Epithelial cell of esophagus (primary cell): ENCODE measurements at regions not wholly inside any gene's neighbourhood (a gene's known extent, or its start where the extent isn't known, plus 50 kb on each side); places are given as distances from the start of the nearest gene placed in this dataset.
"Not testable (repeated sequence)": the region's sequence is repeated elsewhere in the genome, so short reads cannot be mapped to it uniquely, and the experiment has no call there.

Source experiments
- DNase-seq: peaks from one replicate; pipeline ENCODE4 v3.0.0; 2010; ENCODE audit warnings: low read depth
- H3K4me3 ChIP-seq: 2 replicates; pipeline ENCODE4 v1.5.1; 2011; ENCODE audit warnings: mild to moderate bottlenecking, low read length, control low read depth
- TF ChIP-seq, protein P1 (sequence below): IDR thresholded peaks from 2 replicates; pipeline ENCODE4 v1.5.1; 2011; ENCODE audit warnings: low read depth, mild to moderate bottlenecking, low read length, control low read depth, inconsistent platforms; ENCODE audit not compliant: insufficient read depth; ENCODE audit errors: missing control alignments

DNA sequence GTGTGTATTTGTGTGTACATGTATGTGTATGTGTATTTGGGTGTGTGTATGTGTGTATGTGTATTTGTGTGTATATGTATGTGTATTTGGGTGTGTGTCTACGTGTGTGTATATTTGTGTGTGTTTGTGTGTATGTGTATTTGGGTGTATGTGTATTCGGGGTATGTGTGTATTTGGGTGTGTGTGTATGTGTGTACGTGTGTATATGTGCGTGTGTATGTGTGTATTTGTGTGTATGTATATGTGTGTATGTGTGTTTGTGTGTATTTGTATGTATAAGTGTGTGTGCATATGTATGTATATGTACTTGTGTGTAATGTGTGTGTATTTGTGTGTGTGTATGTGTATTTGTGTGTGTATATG is 62.0 kb downstream of the HAPSTR1 start:
- H3K4me3 ChIP-seq: no peak overlapping the region
- DNase-seq: no peak
- TF ChIP-seq, protein P1, sequence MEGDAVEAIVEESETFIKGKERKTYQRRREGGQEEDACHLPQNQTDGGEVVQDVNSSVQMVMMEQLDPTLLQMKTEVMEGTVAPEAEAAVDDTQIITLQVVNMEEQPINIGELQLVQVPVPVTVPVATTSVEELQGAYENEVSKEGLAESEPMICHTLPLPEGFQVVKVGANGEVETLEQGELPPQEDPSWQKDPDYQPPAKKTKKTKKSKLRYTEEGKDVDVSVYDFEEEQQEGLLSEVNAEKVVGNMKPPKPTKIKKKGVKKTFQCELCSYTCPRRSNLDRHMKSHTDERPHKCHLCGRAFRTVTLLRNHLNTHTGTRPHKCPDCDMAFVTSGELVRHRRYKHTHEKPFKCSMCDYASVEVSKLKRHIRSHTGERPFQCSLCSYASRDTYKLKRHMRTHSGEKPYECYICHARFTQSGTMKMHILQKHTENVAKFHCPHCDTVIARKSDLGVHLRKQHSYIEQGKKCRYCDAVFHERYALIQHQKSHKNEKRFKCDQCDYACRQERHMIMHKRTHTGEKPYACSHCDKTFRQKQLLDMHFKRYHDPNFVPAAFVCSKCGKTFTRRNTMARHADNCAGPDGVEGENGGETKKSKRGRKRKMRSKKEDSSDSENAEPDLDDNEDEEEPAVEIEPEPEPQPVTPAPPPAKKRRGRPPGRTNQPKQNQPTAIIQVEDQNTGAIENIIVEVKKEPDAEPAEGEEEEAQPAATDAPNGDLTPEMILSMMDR: no peak

DNA sequence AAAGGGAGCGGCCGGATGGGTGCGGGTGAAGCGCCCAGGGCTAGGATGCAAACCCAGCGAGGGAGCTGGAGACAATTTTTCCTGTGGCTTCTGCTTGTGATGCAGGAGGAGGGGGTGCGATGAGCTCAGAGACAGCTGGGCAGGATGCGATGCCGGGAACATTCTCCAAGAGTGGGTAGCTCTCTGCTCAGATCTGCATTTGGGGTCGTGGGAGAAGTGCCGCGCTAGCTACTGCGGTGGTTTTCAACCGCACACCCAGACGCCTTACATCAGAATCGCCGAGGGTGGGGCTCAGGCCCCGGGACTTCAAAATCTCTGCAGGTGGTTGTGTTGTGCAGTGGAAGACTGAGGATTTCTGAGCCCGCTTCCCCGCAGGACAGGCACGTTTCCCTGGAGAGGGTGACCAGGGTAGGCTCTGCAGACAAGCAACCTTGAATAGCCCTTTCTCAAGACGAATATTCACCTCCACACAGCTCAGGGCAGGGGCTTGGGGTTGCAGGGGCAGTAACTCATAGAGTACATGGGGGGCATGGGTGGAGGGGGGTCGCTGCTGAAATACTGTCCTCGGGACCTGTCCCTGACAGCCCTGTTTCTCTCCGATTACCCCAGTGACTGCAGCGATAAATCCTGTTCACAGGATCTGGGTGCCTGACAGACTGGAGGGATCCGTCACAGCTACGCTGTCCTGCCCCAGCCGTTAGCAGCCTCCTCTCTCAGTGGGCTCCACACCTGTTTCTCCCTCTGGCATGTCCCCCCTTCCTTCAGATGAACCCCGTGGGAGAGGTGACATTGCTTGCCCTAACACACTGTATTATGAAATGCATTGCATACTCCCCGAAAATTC is 63.3 kb downstream of the HAPSTR1 start:
- H3K4me3 ChIP-seq: no peak overlapping the region
- TF ChIP-seq, protein P1: no peak
- no peak for DNase-seq

DNA sequence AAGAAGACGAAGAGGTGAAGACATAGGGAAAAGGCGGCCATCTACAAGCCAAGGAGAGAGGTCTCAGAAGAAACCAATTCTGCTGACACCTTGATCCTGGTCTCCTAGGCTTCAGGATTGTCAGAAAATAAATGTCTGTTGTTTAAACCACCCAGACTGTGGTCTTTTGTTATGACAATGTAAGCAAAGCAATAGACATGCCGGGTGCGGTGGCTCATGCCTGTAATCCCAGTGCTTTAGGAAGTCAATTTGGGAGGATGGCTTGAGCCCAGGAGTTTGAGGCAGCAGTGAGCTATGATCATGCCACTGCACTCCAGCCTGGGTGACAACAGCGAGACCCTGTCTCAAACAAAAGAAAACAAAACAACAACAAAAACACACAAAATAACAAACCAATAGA is 64.4 kb downstream of the HAPSTR1 start:
- no peak for DNase-seq
- TF ChIP-seq, protein P1: no peak
- H3K4me3 ChIP-seq: no peak overlapping the region

DNA sequence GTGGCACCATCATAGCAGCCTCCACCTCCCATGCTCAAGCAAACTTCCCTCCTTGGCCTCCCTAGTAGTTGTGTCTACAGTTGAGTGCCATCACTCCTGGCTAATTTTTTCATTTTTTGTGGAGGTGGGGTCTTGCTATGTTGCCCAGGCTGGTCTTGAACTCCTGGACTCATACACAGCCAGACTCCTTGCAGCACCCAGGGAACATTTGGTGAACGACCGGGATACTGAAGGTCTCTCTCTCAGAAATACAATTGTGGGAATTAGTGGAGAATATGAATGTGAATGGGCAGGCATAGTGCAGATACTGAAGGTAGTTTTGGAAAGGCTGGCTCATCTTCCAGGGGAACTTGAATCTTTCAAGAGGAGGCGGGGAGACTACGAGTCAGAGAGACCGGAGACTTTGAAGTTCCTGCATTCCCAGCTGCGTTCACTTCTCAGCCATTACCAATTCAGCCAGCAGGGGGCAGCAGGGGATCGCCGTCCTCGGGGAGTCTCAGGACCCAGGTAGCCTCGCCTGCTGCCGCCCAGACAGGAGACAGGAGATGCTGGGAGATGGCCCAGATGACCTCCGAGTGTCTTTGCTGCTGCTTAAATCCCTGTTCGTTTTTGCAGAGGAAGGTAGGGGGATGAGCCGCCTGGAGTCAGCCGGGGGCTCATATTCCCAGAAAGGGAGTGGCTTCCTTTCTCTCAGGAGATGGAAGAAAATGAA is 68.6 kb downstream of the HAPSTR1 start:
- no peak overlapping the region for H3K4me3 ChIP-seq
- TF ChIP-seq, protein P1: peak; percentile 70
- peak; percentile 68 for DNase-seq

DNA sequence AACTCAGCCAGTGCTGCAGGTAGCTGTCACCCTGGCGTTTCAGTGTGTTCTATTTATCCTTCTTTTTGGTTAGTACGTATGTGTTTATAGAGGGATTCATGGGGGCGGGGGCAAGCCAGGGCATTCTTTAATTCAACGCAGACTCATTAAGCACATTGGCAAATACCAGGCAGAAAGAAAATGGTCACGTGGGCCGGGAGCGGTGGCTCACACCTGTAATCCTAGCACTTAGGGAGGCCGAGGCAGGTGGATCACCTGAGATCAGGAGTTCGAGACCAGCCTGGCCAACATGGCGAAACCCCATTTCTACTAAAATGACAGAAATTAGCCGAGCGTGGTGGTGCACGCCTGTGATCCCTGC is 69.1 kb downstream of the HAPSTR1 start:
- TF ChIP-seq, protein P1: no peak
- no peak for DNase-seq
- H3K4me3 ChIP-seq: no peak overlapping the region

DNA sequence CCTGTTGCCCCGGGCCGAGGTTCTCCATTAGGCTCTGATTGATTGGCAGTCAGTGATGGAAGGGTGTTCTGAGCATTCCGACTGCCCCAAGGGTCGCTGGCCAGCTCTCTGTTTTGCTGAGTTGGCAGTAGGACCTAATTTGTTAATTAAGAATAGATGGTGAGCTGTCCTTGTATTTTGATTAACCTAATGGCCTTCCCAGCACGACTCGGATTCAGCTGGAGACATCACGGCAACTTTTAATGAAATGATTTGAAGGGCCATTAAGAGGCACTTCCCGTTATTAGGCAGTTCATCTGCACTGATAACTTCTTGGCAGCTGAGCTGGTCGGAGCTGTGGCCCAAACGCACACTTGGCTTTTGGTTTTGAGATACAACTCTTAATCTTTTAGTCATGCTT is 74.2 kb downstream of the HAPSTR1 start:
- TF ChIP-seq, protein P1: no peak
- H3K4me3 ChIP-seq: no peak overlapping the region
- no peak for DNase-seq

DNA sequence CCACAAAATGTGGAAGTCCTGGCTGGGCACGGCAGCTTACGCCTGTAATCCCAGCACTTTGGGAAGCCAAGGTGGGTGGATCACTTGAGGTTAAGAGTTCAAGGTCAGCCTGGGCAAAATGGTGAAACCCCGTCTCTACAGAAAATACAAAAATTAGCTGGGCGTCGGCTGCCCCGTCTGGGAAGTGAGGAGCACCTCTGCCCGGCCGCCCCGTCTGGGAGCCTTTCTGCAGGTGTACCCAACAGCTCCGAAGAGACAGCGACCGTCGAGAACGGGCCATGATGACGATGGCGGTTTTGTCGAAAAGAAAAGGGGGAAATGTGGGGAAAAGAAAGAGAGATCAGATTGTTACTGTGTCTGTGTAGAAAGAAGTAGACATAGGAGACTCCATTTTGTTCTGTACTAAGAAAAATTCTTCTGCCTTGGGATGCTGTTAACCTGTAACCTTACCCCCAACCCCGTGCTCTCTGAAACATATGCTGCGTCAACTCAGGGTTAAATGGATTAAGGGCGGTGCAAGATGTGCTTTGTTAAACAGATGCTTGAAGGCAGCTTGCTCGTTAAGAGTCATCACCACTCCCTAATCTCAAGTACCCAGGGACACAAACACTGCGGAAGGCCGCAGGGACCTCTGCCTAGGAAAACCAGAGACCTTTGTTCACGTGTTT is 75.0 kb downstream of the HAPSTR1 start:
- DNase-seq, H3K4me3 ChIP-seq: not testable (repeated sequence)
